NCI-H1092 treated with DMSO at 0.1 percent for 48 hours (cell line): ENCODE measurements at regions not wholly inside any gene's neighbourhood (a gene's known extent, or its start where the extent isn't known, plus 50 kb on each side); places are given as distances from the start of the nearest gene placed in this dataset.

Experiments
- DNase-seq: peaks from one replicate; lab custom pipeline; 2025; lab: John Stamatoyannopoulos, UW

GRCh38 chr20:24870057-24870456 lies 79.0 kb upstream of the CST7 start:
- DNase-seq: no peak

GRCh38 chr20:24870881-24871280 lies 78.2 kb upstream of the CST7 start:
- DNase-seq: no peak

GRCh38 chr20:24871480-24872213 lies 77.4 kb upstream of the CST7 start:
- DNase-seq: no peak

GRCh38 chr20:24872291-24873024 lies 76.6 kb upstream of the CST7 start:
- DNase-seq: peak; percentile 77

- DNase-seq: no peak
Observed at GRCh38 chr20:24873025-24873620, 75.9 kb upstream of the CST7 start.

GRCh38 chr20:24875078-24875477 lies 74.0 kb upstream of the CST7 start:
- no peak for DNase-seq

GRCh38 chr20:24877652-24878051 lies 71.4 kb upstream of the CST7 start:
- no peak for DNase-seq

- DNase-seq: no peak
Observed at GRCh38 chr20:24878657-24879056, 70.4 kb upstream of the CST7 start.

GRCh38 chr20:24879875-24880274 lies 69.2 kb upstream of the CST7 start:
- DNase-seq: no peak

- no peak for DNase-seq
Observed at GRCh38 chr20:24880356-24880755, 68.7 kb upstream of the CST7 start.

- DNase-seq: no peak
Observed at GRCh38 chr20:24890286-24890685, 58.8 kb upstream of the CST7 start.

GRCh38 chr20:24891546-24892393 lies 57.3 kb upstream of the CST7 start:
- DNase-seq: no peak

GRCh38 chr20:24892522-24892921 lies 56.5 kb upstream of the CST7 start:
- no peak for DNase-seq

GRCh38 chr20:24892931-24893330 lies 56.1 kb upstream of the CST7 start:
- DNase-seq: no peak

GRCh38 chr20:24894488-24894887 lies 54.6 kb upstream of the CST7 start:
- DNase-seq: no peak

GRCh38 chr20:24894967-24895366 lies 54.1 kb upstream of the CST7 start:
- DNase-seq: no peak

GRCh38 chr20:24895431-24895830 lies 53.6 kb upstream of the CST7 start:
- DNase-seq: no peak

GRCh38 chr20:24895898-24896658 lies 53.0 kb upstream of the CST7 start:
- no peak for DNase-seq

- DNase-seq: no peak
Observed at GRCh38 chr20:24896984-24897383, 52.1 kb upstream of the CST7 start.

- DNase-seq: no peak
Observed at GRCh38 chr20:24897974-24898373, 51.1 kb upstream of the CST7 start.

GRCh38 chr20:24899153-24899552 lies 49.9 kb upstream of the CST7 start:
- no peak for DNase-seq
